Rectal smooth muscle tissue (tissue), 1 donor: ENCODE measurements at regions not wholly inside any gene's neighbourhood (a gene's known extent, or its start where the extent isn't known, plus 50 kb on each side); places are given as distances from the start of the nearest gene placed in this dataset.
A peak's percentile ranks its signal among the peaks of the same experiment; 100 is the strongest.

Experiments used
- H3K27ac ChIP-seq: one replicate; pipeline ENCODE4 v1.7.0; 2013; ENCODE audit warnings: low read depth, low read length, inconsistent platforms
- H3K27me3 ChIP-seq: one replicate; pipeline ENCODE4 v1.7.0; 2013; ENCODE audit warnings: low read length; ENCODE audit not compliant: control insufficient read depth, insufficient read depth
- H3K36me3 ChIP-seq: one replicate; pipeline ENCODE4 v1.7.0; 2013; ENCODE audit warnings: low read length; ENCODE audit not compliant: control insufficient read depth, insufficient read depth
- H3K4me1 ChIP-seq: one replicate; pipeline ENCODE4 v1.7.0; 2013; ENCODE audit warnings: low read length; ENCODE audit not compliant: control insufficient read depth, insufficient read depth
- H3K4me3 ChIP-seq: one replicate; pipeline ENCODE4 v1.7.0; 2013; ENCODE audit warnings: low read length
- H3K9ac ChIP-seq: one replicate; pipeline ENCODE4 v1.7.0; 2013; ENCODE audit warnings: low read length

- Histone ChIP-seq H3K36me3 (no peaks in the 10 kb centered on the region), H3K27ac (no peak overlapping the region), H3K4me3 (no peak overlapping the region), H3K4me1 (no peaks in the 10 kb centered on the region), H3K27me3 (no peaks in the 10 kb centered on the region), H3K9ac (no peak overlapping the region)
Observed at GRCh38 chr17:73943416-73944110, 259.9 kb upstream of the RPL38 start.

DNA sequence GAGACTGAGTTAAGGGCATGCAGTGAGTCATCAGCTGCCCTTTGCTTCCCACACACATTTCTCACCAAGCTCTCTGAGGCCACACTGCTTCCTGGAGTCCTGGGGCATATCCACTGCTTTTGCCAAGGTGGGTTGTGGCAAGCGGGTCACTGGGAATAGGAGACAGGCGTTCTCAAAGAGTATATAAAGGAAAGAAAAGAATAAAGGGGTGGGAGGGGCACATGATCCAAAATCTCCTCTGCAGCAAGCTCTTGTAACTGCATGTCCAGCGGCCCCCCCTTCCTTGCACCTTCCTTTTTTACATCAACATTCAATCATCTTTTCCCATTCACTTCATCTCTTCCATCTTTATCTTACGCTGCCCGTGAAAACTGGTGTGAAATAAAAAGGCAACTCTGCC lies 259.1 kb upstream of the RPL38 start:
- H3K4me1 ChIP-seq = no peaks in the 10 kb centered on the region
- H3K27me3 ChIP-seq = no peaks in the 10 kb centered on the region
- H3K4me3 ChIP-seq = no peak overlapping the region
- no peak overlapping the region for H3K9ac ChIP-seq
- no peak overlapping the region for H3K27ac ChIP-seq
- H3K36me3 ChIP-seq = no peaks in the 10 kb centered on the region

DNA sequence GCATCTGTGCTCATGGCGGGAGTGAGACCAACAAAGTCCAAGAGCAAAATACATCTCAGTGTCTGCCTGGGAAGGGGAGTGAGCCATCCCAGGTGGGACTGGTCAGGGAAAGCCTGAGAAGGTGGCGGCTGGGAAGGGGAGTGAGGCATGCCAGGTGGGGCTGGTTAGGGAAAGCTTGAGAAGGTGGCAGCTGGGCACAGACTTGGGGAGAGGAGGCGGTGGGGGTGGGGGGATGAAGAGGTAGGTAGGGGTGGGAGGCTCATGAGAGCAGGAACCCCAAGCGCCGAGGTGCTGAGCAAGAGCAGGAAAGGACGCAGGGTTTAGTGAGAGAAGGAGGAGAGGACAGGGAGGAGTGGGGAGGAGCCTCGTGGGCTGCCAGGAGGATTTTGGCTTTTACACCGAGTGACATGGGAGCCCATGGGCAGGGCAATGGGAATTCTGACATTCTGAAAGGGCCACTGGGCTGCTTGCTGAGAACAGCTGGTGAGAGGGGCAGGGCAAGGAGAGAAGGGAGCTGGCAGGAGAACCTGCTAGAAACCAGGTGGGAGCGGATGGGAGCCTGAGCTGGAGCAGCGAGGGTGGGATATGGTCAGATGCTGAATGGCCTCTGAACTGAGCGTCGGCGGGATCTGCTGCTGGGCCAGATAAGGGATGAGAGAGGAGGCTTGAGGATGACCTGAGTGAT lies 256.1 kb upstream of the RPL38 start:
- H3K27ac ChIP-seq = no peak overlapping the region
- no peaks in the 10 kb centered on the region for H3K36me3 ChIP-seq
- H3K4me3 ChIP-seq = no peak overlapping the region
- H3K27me3 ChIP-seq = peaks cover 7% of the 10 kb centered on the region
- H3K4me1 ChIP-seq = no peaks in the 10 kb centered on the region
- H3K9ac ChIP-seq = no peak overlapping the region

GRCh38 chr17:73947966-73948355 lies 255.5 kb upstream of the RPL38 start:
- Histone ChIP-seq H3K36me3 (no peaks in the 10 kb centered on the region), H3K27ac (no peak overlapping the region), H3K27me3 (peaks cover 11% of the 10 kb centered on the region), H3K9ac (no peak overlapping the region), H3K4me3 (no peak overlapping the region), H3K4me1 (no peaks in the 10 kb centered on the region)

DNA sequence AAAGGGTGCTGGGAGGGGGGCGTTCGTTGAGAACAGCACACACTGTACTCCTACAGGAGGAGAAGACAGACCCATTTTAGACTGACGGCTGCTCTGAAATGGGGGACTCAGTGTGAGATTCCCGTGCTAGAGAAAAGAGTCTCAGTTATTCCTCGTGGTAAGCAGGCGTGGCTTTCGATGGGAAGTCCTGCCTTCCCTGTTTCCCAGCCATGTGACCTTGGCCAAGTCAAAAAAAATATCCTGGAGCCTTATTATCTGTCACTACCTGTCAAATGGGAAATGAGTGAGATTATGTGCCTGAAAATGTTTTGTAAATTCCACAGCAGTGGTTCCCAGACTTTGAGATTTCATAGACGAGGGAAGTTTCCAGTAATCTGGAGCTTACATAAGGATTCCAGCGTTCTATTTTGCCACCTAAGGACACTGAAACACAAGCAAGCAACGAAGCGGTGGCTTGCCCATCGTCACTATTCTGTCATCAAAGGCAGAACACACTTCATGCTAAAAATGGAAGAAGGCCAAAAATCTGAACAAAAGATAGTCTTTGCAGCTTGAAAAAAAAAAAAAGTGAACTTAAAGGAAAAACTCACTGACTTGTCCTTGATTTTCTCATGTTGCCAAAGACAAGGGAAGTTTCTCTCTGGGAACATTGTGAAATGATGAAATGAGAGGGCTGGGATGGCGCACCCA lies 253.4 kb upstream of the RPL38 start:
- H3K27me3 ChIP-seq = peaks cover 15% of the 10 kb centered on the region
- no peak overlapping the region for H3K9ac ChIP-seq
- H3K27ac ChIP-seq = no peak overlapping the region
- H3K4me3 ChIP-seq = no peak overlapping the region
- no peaks in the 10 kb centered on the region for H3K36me3 ChIP-seq
- H3K4me1 ChIP-seq = no peaks in the 10 kb centered on the region

GRCh38 chr17:73950593-73950914 lies 252.9 kb upstream of the RPL38 start:
- Histone ChIP-seq H3K27me3 (peaks cover 15% of the 10 kb centered on the region), H3K36me3 (no peaks in the 10 kb centered on the region), H3K4me3 (no peak overlapping the region), H3K27ac (no peak overlapping the region), H3K9ac (no peak overlapping the region), H3K4me1 (no peaks in the 10 kb centered on the region)

GRCh38 chr17:73952082-73952479 lies 251.4 kb upstream of the RPL38 start:
- peak overlapping the region; percentile 35 for H3K4me3 ChIP-seq
- H3K36me3 ChIP-seq = no peaks in the 10 kb centered on the region

DNA sequence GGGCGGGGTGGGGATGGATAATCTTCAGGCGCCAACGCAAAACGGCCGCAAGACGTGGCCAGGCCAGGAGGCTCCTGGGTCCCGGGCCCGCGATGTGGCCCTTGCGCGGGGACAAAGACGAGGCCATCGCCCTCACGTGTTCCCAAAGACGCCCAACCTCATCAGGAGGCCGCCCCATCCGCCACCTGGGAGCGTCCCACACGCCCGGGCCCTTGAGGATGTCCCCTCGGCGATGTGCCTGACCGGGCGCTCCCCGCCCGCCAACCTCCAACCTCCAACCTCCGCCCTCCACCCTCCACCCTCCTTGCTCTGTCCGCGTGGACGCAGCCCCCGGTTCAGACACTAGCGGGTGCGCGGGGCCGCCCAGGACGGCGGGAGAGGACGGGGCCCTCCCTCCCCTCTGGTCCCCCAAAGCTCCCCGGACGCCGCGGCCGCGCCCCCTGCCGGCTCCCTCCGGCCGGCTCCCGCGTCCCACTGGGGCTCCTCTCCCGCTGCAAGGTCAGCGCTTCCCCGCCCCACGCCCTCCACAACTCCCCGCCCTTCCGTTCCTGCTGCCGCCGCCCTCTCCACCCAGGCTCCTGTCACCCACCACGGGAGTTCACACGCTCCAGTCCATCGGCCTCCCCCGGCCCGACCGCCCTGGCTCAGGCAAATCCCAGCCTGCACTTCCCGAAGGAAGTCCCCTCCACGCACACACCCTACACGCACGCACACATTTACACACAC lies 250.8 kb upstream of the RPL38 start:
- H3K27ac ChIP-seq = no peak overlapping the region
- no peaks in the 10 kb centered on the region for H3K36me3 ChIP-seq
- H3K27me3 ChIP-seq = peaks cover 15% of the 10 kb centered on the region
- peak overlapping the region; percentile 35 for H3K4me3 ChIP-seq
- no peaks in the 10 kb centered on the region for H3K4me1 ChIP-seq
- no peak overlapping the region for H3K9ac ChIP-seq

More at GRCh38 chr17:73952082-73952479, 251.4 kb upstream of the RPL38 start:
- H3K27ac ChIP-seq = no peak overlapping the region
- H3K4me1 ChIP-seq = no peaks in the 10 kb centered on the region
- H3K9ac ChIP-seq = no peak overlapping the region
- H3K27me3 ChIP-seq = peaks cover 15% of the 10 kb centered on the region

GRCh38 chr17:73953206-73954033 lies 250.1 kb upstream of the RPL38 start:
- Histone ChIP-seq H3K27me3 (peaks cover 15% of the 10 kb centered on the region), H3K4me3 (peak overlapping the region; percentile 30), H3K27ac (no peak overlapping the region), H3K36me3 (no peaks in the 10 kb centered on the region), H3K9ac (no peak overlapping the region), H3K4me1 (no peaks in the 10 kb centered on the region)

DNA sequence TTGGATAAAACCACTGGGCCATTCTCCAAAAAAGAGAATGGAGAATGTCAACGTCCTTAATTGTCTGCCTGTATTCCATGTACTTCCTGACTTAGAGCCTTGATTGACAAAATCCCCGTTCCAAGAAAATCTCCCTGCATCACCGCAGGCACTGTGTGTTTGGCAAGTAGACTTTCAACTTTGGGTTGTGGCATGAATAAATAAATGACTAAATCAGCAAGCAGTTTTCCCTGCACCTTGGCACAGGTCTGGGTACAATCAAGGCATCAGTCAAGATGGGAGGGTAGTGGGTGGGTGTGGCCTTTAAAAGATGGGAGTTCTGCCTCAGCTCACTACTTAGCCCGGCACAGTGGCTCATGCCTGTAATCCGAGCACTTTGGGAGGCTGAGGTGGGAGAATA lies 248.5 kb upstream of the RPL38 start:
- no peak overlapping the region for H3K4me3 ChIP-seq
- no peak overlapping the region for H3K9ac ChIP-seq
- no peak overlapping the region for H3K27ac ChIP-seq
- H3K27me3 ChIP-seq = peaks cover 15% of the 10 kb centered on the region
- no peaks in the 10 kb centered on the region for H3K4me1 ChIP-seq
- no peaks in the 10 kb centered on the region for H3K36me3 ChIP-seq

DNA sequence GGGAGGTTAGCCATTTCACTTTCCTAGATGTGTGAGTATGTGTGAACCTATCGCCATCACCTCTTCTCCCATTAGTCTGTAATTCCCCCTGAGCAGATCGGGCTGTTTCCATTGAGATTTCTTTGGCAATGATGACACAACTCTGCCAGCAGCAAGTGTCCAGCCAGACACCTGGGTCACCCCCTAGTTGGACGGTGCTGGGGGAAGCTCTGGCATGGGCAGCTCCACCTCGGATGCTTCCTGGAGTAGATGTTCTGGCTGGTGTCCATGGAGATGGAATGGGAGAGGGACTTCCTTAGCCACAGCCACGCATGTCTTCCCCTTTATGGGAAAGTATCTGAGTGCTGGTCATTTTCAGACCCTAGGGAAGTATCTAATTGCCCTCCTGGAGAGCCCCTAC lies 247.9 kb upstream of the RPL38 start:
- peaks cover 15% of the 10 kb centered on the region for H3K27me3 ChIP-seq
- H3K9ac ChIP-seq = no peak overlapping the region
- H3K27ac ChIP-seq = no peak overlapping the region
- H3K36me3 ChIP-seq = no peaks in the 10 kb centered on the region
- no peaks in the 10 kb centered on the region for H3K4me1 ChIP-seq
- no peak overlapping the region for H3K4me3 ChIP-seq

- no peaks in the 10 kb centered on the region for H3K4me1 ChIP-seq
- H3K4me3 ChIP-seq = no peak overlapping the region
- H3K27ac ChIP-seq = no peak overlapping the region
- no peak overlapping the region for H3K9ac ChIP-seq
- H3K27me3 ChIP-seq = peaks cover 15% of the 10 kb centered on the region
- no peaks in the 10 kb centered on the region for H3K36me3 ChIP-seq
Observed at GRCh38 chr17:73956169-73956568, 247.3 kb upstream of the RPL38 start.
